ENCODE measurements at regions not wholly inside any gene's neighbourhood (a gene's known extent, or its start where the extent isn't known, plus 50 kb on each side); places are given as distances from the start of the nearest gene placed in this dataset.

GRCh38 chr3:14318646-14319045 lies 83.8 kb upstream of the SLC6A6 start:
- no peak for DNase-seq

- peak; percentile 88 for DNase-seq
Observed at GRCh38 chr3:14319654-14320182, 82.7 kb upstream of the SLC6A6 start.

- no peak for DNase-seq
Observed at GRCh38 chr3:14320219-14320618, 82.2 kb upstream of the SLC6A6 start.

GRCh38 chr3:14322001-14322400 lies 80.4 kb upstream of the SLC6A6 start:
- DNase-seq = no peak

GRCh38 chr3:14322667-14323295 lies 79.6 kb upstream of the SLC6A6 start:
- no peak for DNase-seq

- no peak for DNase-seq
Observed at GRCh38 chr3:14323401-14324223, 78.8 kb upstream of the SLC6A6 start.

- DNase-seq = no peak
Observed at GRCh38 chr3:14324224-14324944, 78.0 kb upstream of the SLC6A6 start.

- no peak for DNase-seq
Observed at GRCh38 chr3:14328422-14328821, 74.0 kb upstream of the SLC6A6 start.

- DNase-seq = no peak
Observed at GRCh38 chr3:14329116-14329830, 73.1 kb upstream of the SLC6A6 start.

GRCh38 chr3:14329842-14330241 lies 72.6 kb upstream of the SLC6A6 start:
- DNase-seq = no peak

GRCh38 chr3:14330508-14330907 lies 71.9 kb upstream of the SLC6A6 start:
- DNase-seq = no peak

- DNase-seq = no peak
Observed at GRCh38 chr3:14331251-14331650, 71.2 kb upstream of the SLC6A6 start.

- DNase-seq = no peak
Observed at GRCh38 chr3:14332392-14332791, 70.0 kb upstream of the SLC6A6 start.

- DNase-seq = no peak
Observed at GRCh38 chr3:14333215-14333614, 69.2 kb upstream of the SLC6A6 start.

GRCh38 chr3:14333621-14334020 lies 68.8 kb upstream of the SLC6A6 start:
- DNase-seq = no peak

GRCh38 chr3:14334136-14334535 lies 68.3 kb upstream of the SLC6A6 start:
- DNase-seq = no peak

- no peak for DNase-seq
Observed at GRCh38 chr3:14334936-14335335, 67.5 kb upstream of the SLC6A6 start.

GRCh38 chr3:14335774-14336748 lies 66.3 kb upstream of the SLC6A6 start:
- DNase-seq = no peak

GRCh38 chr3:14336749-14337598 lies 65.4 kb upstream of the SLC6A6 start:
- DNase-seq = no peak

GRCh38 chr3:14337828-14338227 lies 64.6 kb upstream of the SLC6A6 start:
- DNase-seq = no peak

GRCh38 chr3:14338242-14338641 lies 64.2 kb upstream of the SLC6A6 start:
- no peak for DNase-seq
